Psoas muscle (tissue), 7 donors: ENCODE measurements at regions not wholly inside any gene's neighbourhood (a gene's known extent, or its start where the extent isn't known, plus 50 kb on each side); places are given as distances from the start of the nearest gene placed in this dataset.

Experiments
- ATAC-seq, 4 donors: fragments of 200-7000 bp; cut with Tn5 transposase; one replicate each; pipeline ENCODE4 v1.9.1; 2020; ENCODE audit warnings: moderate library complexity in 3 of 4, mild to moderate bottlenecking in 2 of 4
- DNase-seq, 2 donors: peaks; one replicate each; pipeline ENCODE4 v3.0.0-alpha.2; 2020
- H3K27ac ChIP-seq: fragments of 200-600 bp; one replicate; pipeline ENCODE4 v1.8.0; 2022
- H3K27me3 ChIP-seq, 3 donors: fragments of 200-600 bp in 1 of 3; one replicate each; pipeline versions ENCODE4 v1.6.1 to v1.8.0; 2013 to 2022; ENCODE audit warnings: low read length in 2 of 3, mild to moderate bottlenecking in 2 of 3, moderate library complexity in 1 of 3; ENCODE audit not compliant: insufficient read depth in 3 of 3
- H3K36me3 ChIP-seq, 2 donors: fragments of 200-600 bp in 1 of 2; one replicate each; pipeline versions ENCODE4 v1.6.1 to v1.8.0; 2013 to 2022; ENCODE audit warnings: low read depth in 1 of 2, mild to moderate bottlenecking in 1 of 2, moderate library complexity in 1 of 2; ENCODE audit not compliant: insufficient read depth in 1 of 2
- H3K4me1 ChIP-seq: fragments of 200-600 bp; one replicate; pipeline ENCODE4 v1.8.0; 2022
- H3K4me3 ChIP-seq: fragments of 200-600 bp; one replicate; pipeline ENCODE4 v1.8.0; 2022; ENCODE audit warnings: mild to moderate bottlenecking
- H3K9me3 ChIP-seq: fragments of 200-600 bp; one replicate; pipeline ENCODE4 v1.8.0; 2022
- WGBS, 3 donors: extraction: QIAGEN DNeasy Blood & Tissue Kit; methylation state at CpG; one replicate each; pipeline versions ENCODE4 v1.1.6 to v1.1.7; 2013; 5-methylcytosine and 5-hydroxymethylcytosine counted together
- intact Hi-C, 2 donors: fragments of 100-400 bp; cut with DNase I; formaldehyde crosslinking; loops; one replicate each; pipeline versions ENCODE4 v1.11.0 to v1.14.2; 2022
- TF ChIP-seq, protein P1 (sequence below): fragments of 200-600 bp; IDR thresholded peaks from one replicate; pipeline ENCODE4 v1.8.0; 2022; ENCODE audit warnings: antibody characterized with exemption
- donor health status: healthy with polysubstance abuse.
- donor health status: DM: no; HTN: no; CAD: no; lungs with moderate emphysema.
- donor health status: Bipolar disorder and iron deficiency.
- donor health status: healthy.
- donor health status: DM: yes; HTN: yes; CAD: no.
- donor health status: DM: no; HTN: no; CAD: no.
- donor health status: DM: yes; HTN: yes; CAD: no.

DNA sequence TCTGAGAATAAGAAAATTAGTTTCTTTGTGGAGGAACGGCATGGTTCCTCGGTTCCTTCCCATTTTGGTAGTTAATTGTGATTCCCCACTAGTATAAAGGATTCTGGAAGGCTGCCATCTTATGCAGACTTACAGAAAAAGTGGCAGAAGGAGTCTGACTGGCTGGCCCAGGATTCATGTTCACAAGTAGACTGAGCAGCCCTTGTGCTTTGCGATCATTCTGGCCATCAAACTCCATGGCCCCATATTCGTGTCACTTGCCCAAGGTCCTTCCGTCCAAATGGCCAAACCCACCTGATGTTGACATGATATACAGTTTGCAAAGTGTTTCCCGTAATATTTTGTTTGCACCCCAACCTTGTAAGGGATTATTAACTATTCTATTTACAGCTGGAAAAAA lies 297.2 kb upstream of the AMIGO2 start:
- ATAC-seq (no peak), DNase-seq (no peak)
- no peaks in the 10 kb centered on the region for H3K9me3 ChIP-seq
- H3K27ac ChIP-seq: peak overlapping the region; percentile 68
- TF ChIP-seq, protein P1, sequence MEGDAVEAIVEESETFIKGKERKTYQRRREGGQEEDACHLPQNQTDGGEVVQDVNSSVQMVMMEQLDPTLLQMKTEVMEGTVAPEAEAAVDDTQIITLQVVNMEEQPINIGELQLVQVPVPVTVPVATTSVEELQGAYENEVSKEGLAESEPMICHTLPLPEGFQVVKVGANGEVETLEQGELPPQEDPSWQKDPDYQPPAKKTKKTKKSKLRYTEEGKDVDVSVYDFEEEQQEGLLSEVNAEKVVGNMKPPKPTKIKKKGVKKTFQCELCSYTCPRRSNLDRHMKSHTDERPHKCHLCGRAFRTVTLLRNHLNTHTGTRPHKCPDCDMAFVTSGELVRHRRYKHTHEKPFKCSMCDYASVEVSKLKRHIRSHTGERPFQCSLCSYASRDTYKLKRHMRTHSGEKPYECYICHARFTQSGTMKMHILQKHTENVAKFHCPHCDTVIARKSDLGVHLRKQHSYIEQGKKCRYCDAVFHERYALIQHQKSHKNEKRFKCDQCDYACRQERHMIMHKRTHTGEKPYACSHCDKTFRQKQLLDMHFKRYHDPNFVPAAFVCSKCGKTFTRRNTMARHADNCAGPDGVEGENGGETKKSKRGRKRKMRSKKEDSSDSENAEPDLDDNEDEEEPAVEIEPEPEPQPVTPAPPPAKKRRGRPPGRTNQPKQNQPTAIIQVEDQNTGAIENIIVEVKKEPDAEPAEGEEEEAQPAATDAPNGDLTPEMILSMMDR: no peak
- no peak overlapping the region for H3K4me3 ChIP-seq
- intact Hi-C loops: no loop called here
- WGBS, 3 donors: 57 to 73% (median 58%) methylated on average over 6 of the region's 6 CpGs
- peaks cover 5% of the 10 kb centered on the region for H3K4me1 ChIP-seq
- no peaks in the 10 kb centered on the region for H3K27me3 ChIP-seq
- no peaks in the 10 kb centered on the region for H3K36me3 ChIP-seq

DNA sequence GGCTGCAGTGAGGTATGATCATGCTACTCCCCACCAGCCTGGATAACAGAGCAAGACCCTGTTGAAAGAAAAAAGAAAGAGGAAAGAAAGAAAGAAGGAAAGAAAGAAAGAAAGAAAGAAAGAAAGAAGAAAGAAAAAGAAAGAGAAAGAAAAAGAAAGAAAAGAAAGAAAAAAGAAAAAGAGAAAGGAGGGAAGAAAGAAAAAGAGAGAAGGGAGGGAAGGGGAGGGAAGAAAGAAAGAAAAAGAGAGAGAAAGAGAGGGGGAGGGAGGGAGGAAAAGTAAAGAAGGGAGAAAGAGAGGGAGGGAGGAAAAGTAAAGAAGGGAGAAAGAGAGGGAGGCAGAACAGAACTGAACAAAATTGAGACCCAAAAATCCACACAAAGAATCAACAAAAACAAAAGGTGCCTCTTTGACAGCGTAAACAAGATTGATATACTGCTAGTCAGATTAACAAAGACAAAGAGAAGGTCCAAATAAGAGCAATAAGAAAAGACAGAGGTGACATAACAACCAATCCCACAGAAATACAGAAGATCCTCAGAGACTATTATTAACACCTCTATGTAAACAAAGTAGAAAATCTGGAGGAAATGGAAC lies 293.9 kb upstream of the AMIGO2 start:
- TF ChIP-seq, protein P1: no peak
- intact Hi-C loops: no loop called here
- Histone ChIP-seq H3K27ac (no peak overlapping the region), H3K27me3 (no peaks in the 10 kb centered on the region), H3K9me3 (no peaks in the 10 kb centered on the region), H3K36me3 (no peaks in the 10 kb centered on the region), H3K4me1 (peaks cover 5% of the 10 kb centered on the region), H3K4me3 (no peak overlapping the region)
- WGBS, 3 donors: 77 to 91% (median 78%) methylated on average over 1 of the region's 1 CpG
- ATAC-seq (no peak), DNase-seq (no peak)

DNA sequence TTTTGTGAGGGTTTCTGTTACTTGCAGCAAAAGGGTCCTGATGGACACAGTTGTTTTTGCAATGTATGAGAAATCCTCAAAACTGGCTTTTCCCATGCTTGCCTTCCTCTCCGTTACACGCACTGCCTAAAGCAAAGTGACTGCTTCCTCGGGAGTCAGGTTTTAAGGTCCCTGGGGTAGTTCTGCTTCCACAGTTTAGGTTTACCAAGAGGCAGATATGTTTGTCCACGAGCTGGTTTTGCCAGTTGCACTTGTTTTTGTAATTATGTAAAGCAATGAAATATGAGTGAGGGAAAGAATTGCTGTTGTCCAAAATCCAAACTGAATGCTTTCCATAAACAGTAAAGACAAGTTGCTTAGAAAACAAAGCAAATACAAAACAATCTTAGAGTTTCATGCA lies 290.7 kb upstream of the AMIGO2 start:
- H3K36me3 ChIP-seq: no peaks in the 10 kb centered on the region
- H3K9me3 ChIP-seq: no peaks in the 10 kb centered on the region
- ATAC-seq (no peak), DNase-seq (no peak)
- no peaks in the 10 kb centered on the region for H3K4me1 ChIP-seq
- no peak overlapping the region for H3K27ac ChIP-seq
- TF ChIP-seq, protein P1: no peak
- no peaks in the 10 kb centered on the region for H3K27me3 ChIP-seq
- WGBS, 3 donors: 41 to 45% (median 42%) methylated on average over 4 of the region's 4 CpGs
- H3K4me3 ChIP-seq: no peak overlapping the region
- intact Hi-C loops: no loop called here

DNA sequence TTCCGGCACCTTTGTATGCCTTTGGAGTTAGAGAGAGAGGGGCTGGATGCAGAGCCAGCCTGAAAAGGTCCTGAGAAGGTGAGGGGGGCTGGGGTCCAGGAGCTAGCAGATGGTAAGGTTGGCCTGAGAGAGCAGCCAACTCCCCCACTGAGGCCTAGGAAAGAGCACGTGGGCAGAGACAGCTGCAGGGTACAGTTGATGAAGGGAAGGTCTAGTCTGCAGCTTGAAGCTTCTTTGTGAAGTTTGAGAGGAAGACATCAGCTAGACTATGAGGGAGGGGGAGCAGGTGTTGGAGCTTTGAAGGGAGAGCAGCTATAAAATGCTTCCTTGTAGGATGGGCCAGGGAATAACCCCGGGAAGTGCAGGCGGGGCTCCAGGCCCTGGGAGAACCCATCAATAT lies 289.3 kb upstream of the AMIGO2 start:
- no peak overlapping the region for H3K27ac ChIP-seq
- no peaks in the 10 kb centered on the region for H3K4me1 ChIP-seq
- H3K27me3 ChIP-seq: no peaks in the 10 kb centered on the region
- H3K4me3 ChIP-seq: no peak overlapping the region
- no peak for DNase-seq
- no peaks in the 10 kb centered on the region for H3K9me3 ChIP-seq
- intact Hi-C loops: no loop called here
- 66 to 74% (median 74%) methylated on average over 4 of the region's 4 CpGs for WGBS, 3 donors
- H3K36me3 ChIP-seq: no peaks in the 10 kb centered on the region
- TF ChIP-seq, protein P1: no peak
- ATAC-seq: no peak

DNA sequence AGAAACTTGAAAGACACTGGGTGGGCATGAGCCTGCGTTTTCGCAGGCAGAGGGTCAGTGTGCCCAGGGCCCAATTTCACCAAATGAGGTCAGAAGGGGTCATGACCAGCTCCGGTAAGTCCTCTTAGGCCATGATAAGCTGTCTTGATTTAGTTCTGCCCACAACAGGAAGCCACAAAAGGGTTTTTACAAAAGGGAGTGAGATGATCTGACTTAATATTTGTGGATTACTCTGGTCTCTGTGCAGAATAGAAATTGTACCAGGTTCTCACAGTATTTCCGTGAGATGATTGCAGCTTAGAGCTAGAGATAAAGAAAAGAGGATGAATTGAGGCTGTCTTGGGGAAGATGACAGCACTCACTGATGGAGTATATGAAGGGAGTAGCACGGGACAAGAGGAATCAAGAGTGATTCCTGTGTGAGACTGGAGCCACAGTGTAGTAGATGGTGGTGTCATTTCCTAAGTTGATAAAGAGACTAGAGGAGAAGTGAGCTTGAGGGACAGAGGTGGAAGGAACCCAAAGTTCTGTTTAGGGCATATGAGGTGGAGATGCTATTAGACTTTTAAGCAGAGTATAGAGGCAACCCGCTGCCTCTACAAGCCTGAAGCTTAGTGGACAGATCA lies 288.3 kb upstream of the AMIGO2 start:
- intact Hi-C loops: no loop called here
- TF ChIP-seq, protein P1: no peak
- Histone ChIP-seq H3K4me3 (no peak overlapping the region), H3K9me3 (no peaks in the 10 kb centered on the region), H3K27ac (no peak overlapping the region), H3K36me3 (no peaks in the 10 kb centered on the region), H3K27me3 (no peaks in the 10 kb centered on the region), H3K4me1 (no peaks in the 10 kb centered on the region)
- WGBS, 3 donors: 75 to 90% (median 88%) methylated on average over 6 of the region's 6 CpGs
- ATAC-seq (no peak), DNase-seq (no peak)
